Stimulated activated CD4-positive, alpha-beta T cell treated with anti-CD3 and anti-CD28 coated beads, Interleukin-4, amount 100 ng/mL, for 24 hours (primary cell): ENCODE measurements at regions not wholly inside any gene's neighbourhood (a gene's known extent, or its start where the extent isn't known, plus 50 kb on each side); places are given as distances from the start of the nearest gene placed in this dataset.
"Not testable (repeated sequence)": the region's sequence is repeated elsewhere in the genome, so short reads cannot be mapped to it uniquely, and the experiment has no call there.

ENCODE experiments used
- DNase-seq: peaks from one replicate; pipeline ENCODE4 v3.0.0-alpha.2; 2020

GRCh38 chr4:19492606-19493005 is 759.1 kb upstream of the SLIT2 start:
- DNase-seq, result no peak

DNA sequence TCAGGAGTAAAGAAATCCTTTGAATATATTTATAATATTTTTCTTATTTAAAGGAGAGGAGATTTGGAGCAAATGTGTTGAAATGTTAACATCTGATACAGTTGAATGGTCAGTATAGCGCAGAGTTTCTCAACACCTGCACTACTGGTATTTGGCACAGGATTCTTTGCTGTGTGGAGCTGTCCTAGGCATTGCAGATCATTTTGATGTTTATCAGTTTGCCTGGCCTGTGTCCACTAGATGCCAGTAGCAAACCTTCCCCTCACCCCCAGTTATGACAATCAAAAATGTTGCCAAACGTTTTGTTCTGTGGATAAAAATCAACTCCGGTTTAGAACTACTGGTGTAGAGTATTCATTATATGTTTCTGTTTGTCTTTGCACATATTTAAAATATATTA is 765.3 kb upstream of the SLIT2 start:
- no peak for DNase-seq

DNA sequence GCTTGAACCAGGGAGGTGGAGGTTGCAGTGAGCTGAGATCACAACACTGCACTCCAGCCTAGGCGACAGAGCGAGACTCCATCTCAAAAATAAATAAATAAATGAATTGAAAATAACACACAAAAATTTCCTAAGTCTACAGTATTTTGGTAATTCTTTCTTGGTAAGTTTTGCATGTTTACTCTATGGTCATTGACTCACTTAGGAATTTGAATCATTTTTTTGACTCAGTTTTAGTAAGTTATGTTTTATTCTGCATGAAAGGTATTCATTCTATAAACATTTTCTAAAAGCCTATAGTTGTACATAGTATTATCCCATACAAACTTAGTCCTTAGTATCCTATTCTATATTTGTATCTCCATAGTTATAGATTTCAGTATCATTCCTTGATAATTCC is 772.9 kb upstream of the SLIT2 start:
- DNase-seq, result no peak

DNA sequence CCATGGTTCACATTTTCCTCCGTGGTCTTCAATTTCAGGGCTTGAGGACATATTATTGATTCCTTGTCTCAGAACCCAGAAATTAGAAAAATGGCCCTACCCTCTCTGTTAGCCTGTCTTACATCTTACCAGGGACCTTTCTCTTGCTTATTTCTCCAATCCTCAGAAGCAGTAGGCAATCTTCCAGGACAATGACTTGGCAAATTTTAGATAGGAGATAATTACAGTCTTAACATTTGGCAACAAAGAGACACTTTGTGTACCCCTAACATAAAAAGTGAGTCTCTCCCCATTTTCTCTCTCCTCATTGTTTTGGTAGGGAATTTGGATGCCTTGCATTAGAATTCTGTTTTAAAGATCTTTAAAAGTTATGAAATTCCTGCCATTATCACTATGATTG is 778.1 kb upstream of the SLIT2 start:
- no peak for DNase-seq

GRCh38 chr4:19472666-19473065 is 779.0 kb upstream of the SLIT2 start:
- DNase-seq, result no peak

GRCh38 chr4:19470001-19470400 is 781.7 kb upstream of the SLIT2 start:
- DNase-seq, result not testable (repeated sequence)

- DNase-seq, result no peak
Observed at GRCh38 chr4:19462117-19462516, 789.6 kb upstream of the SLIT2 start.

GRCh38 chr4:19455850-19456602 is 795.7 kb upstream of the SLIT2 start:
- no peak for DNase-seq

- no peak for DNase-seq
Observed at GRCh38 chr4:19455196-19455595, 796.5 kb upstream of the SLIT2 start.

DNA sequence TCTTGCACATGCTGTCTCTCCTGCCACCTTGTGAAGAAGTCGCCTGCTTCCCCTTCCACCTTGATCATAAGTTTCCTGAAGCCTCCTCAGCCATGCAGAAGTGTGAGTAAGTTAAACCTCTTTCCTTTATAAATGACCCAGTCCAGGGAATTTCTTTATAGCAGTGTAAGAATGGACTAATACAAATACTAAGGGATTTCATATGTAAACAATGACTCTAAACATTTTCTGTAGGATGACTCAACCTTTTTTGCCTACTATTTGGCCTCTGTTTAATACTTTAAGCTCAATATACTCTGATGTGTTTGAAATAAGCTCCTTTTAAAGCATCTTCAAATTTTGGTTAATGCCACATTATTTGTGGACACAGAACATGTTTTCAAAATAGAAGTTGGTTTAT is 813.5 kb upstream of the SLIT2 start:
- DNase-seq, result no peak

GRCh38 chr4:19437008-19437407 is 814.7 kb upstream of the SLIT2 start:
- no peak for DNase-seq

- no peak for DNase-seq
Observed at GRCh38 chr4:19429684-19430083, 822.0 kb upstream of the SLIT2 start.

GRCh38 chr4:19425146-19425545 is 826.6 kb upstream of the SLIT2 start:
- no peak for DNase-seq

DNA sequence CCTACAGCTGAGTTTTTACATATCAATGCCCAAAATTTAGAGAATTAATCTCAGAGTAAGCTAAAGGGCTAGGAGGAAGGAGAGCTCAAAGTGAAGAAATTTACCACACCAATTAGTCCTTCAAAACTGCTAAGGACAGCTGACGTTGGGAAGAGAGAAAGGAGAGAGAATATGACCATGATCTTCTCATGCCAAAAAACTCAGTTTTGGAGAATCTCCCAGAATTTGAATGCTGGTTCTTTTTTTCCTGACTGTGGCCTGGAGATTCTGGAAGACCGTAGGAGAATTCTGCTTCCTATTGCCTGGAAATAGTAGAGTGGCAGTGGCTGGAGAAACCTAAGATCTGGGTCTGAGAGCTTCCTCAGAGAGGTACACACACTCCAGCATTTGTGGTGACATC is 834.4 kb upstream of the SLIT2 start:
- DNase-seq, result no peak

DNA sequence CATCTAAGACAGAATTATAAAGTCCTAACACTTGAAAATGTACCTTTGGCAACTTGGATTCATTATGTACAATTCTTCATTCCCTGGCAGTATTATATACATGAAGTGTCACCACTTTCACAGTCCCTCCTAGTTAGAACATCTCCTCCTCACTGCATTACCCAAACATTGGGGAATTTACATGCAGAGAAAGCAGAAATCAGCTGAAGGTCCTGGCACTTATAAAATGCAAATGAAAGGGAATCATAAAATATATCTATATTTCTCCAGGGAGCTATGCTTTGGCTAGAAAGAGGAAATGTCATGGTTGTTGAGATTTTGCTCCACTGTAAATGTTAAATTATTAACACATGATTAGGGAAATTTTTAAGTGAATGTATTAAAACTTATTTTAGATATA is 835.6 kb upstream of the SLIT2 start:
- DNase-seq, result no peak

DNA sequence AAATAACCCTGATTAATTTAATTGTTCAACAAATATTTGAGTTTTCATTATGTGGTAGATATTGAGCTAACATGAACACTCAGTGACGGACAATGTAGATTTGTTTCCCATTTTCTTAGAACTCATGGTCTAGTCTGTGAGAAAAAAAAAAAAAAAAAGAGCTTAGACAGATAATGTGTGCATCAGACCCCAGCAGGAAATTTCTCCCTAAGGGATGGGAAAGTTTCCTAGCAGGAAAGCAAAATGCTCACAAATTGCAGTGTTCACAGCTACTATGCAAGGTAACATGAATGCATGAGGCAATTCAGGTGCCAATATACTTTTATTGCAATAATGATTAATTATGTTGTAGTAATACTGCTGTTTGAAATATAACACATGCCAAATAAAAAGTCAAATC is 843.2 kb upstream of the SLIT2 start:
- no peak for DNase-seq

GRCh38 chr4:19406789-19407188 is 844.9 kb upstream of the SLIT2 start:
- DNase-seq, result no peak

- DNase-seq, result no peak
Observed at GRCh38 chr4:19403786-19404370, 847.8 kb upstream of the SLIT2 start.

DNA sequence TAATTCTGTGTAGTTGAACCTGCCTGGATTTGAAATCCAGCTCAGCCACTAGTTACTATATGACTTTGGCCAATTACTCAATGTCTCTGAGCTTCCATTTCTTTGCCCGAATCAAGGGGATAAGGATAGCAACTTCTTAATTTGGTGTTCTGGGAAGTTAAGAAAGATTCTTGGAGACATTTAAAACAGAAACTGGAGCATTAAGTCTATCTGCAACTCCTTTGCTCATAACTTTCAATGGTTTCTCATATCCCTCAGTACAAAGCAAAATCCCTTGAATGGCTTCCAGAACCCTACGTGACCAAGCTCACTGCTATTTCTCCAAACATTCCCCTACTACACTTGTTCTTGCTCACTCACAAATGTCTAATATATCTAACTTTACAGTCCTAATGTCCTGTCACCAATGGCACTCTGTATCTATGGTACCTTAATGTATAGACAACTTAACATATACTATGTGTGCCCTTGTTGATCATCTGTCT is 849.1 kb upstream of the SLIT2 start:
- no peak for DNase-seq

- DNase-seq, result no peak
Observed at GRCh38 chr4:19401301-19402080, 850.2 kb upstream of the SLIT2 start.

- DNase-seq, result no peak
Observed at GRCh38 chr4:19400820-19401219, 850.9 kb upstream of the SLIT2 start.

DNA sequence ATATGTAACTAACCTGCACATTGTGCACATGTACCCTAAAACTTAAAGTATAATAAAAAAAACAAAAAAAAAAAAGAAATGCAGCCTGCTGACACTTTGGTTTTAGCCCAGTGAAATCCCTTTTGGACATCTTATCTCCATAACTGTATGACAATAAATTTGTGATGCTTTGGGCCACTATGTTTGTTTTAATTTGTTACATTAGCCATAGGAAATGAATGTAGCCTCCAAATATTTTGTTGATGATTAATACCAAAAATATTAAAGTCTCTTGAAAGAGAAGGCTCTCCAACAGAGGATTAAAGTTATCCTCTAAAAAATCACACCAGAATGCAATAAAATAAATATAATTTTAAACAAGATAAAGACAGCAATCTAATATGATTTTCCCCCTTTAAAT is 852.7 kb upstream of the SLIT2 start:
- no peak for DNase-seq

- no peak for DNase-seq
Observed at GRCh38 chr4:19386786-19387185, 864.9 kb upstream of the SLIT2 start.
